GM12878 (cell line): ENCODE measurements at regions not wholly inside any gene's neighbourhood (a gene's known extent, or its start where the extent isn't known, plus 50 kb on each side); places are given as distances from the start of the nearest gene placed in this dataset.

Experiments
- CBFB ChIP-seq: IDR thresholded peaks from 2 replicates; pipeline ENCODE4 v1.6.1; 2016; ENCODE audit warnings: antibody characterized with exemption, low read depth
- CEBPB ChIP-seq, 2 experiments: fragments of 150-350 bp in 1 of 2; IDR thresholded peaks; 2 replicates each; pipeline ENCODE4 v1.6.1; 2012 to 2014; ENCODE audit warnings: low read depth in 2 of 2, low read length in 2 of 2, borderline replicate concordance in 1 of 2, inconsistent platforms in 1 of 2
- CTCF ChIP-seq, 3 experiments: IDR thresholded peaks in 2 of 3; conservative IDR thresholded peaks in 1 of 3; 2 replicates each; pipeline ENCODE4 v1.5.1; 2011; ENCODE audit warnings: low read depth in 3 of 3, low read length in 3 of 3, mild to moderate bottlenecking in 3 of 3, control low read depth in 2 of 3, moderate library complexity in 2 of 3, inconsistent platforms in 1 of 3, mixed read lengths in 1 of 3; ENCODE audit not compliant: control insufficient read depth in 2 of 3, insufficient read depth in 1 of 3; ENCODE audit errors: extremely low read depth in 1 of 3
- EGR1 ChIP-seq, 2 experiments: IDR thresholded peaks; 1 replicate in 1 of 2; 2 replicates in 1 of 2; pipeline ENCODE4 v1.6.1; 2011 to 2012; ENCODE audit warnings: low read depth in 2 of 2, low read length in 2 of 2, borderline replicate concordance in 1 of 2, mild to moderate bottlenecking in 1 of 2, moderate library complexity in 1 of 2
- EZH2 ChIP-seq: IDR thresholded peaks from 2 replicates; pipeline ENCODE4 v1.6.1; 2012; ENCODE audit warnings: low read depth, mild to moderate bottlenecking, control low read depth, inconsistent platforms, low read length, borderline replicate concordance; ENCODE audit not compliant: control insufficient read depth
- MXI1 ChIP-seq: fragments of 150-350 bp; IDR thresholded peaks from 2 replicates; pipeline ENCODE4 v1.6.1; 2011; ENCODE audit warnings: low read depth, mild to moderate bottlenecking, inconsistent platforms, low read length, improper control_type of control experiment
- NRF1 ChIP-seq: conservative IDR thresholded peaks from 2 replicates; pipeline ENCODE4 v1.6.1; 2011; ENCODE audit warnings: mild to moderate bottlenecking, low read depth, low read length, improper control_type of control experiment
- PKNOX1 ChIP-seq: fragments of 450-650 bp; IDR thresholded peaks from 2 replicates; pipeline ENCODE4 v1.6.1; 2016; ENCODE audit warnings: mild to moderate bottlenecking
- POLR2A ChIP-seq: IDR thresholded peaks from 2 replicates; pipeline ENCODE4 v1.6.1; 2011; ENCODE audit warnings: low read depth, mild to moderate bottlenecking, low read length
- RAD21 ChIP-seq: IDR thresholded peaks from 2 replicates; pipeline ENCODE4 v1.6.1; 2011; ENCODE audit warnings: mild to moderate bottlenecking, low read depth, low read length, moderate library complexity; ENCODE audit not compliant: insufficient read depth
- SP1 ChIP-seq: IDR thresholded peaks from one replicate; pipeline ENCODE4 v1.6.1; 2011; ENCODE audit warnings: low read depth, low read length
- SPI1 ChIP-seq: IDR thresholded peaks from 2 replicates; pipeline ENCODE4 v1.6.1; 2011; ENCODE audit warnings: low read depth, mild to moderate bottlenecking, low read length, moderate library complexity, borderline replicate concordance; ENCODE audit not compliant: insufficient read depth
- TCF12 ChIP-seq: IDR thresholded peaks from 2 replicates; pipeline ENCODE4 v1.6.1; 2011; ENCODE audit warnings: low read depth, mild to moderate bottlenecking, low read length
- YY1 ChIP-seq: IDR thresholded peaks from 2 replicates; pipeline ENCODE4 v1.6.1; 2011; ENCODE audit warnings: low read depth, mild to moderate bottlenecking, low read length

GRCh38 chr4:72218953-72219352 lies 187.2 kb downstream of the NPFFR2 start:
- TF ChIP-seq POLR2A (no peak), EZH2 (no peak), CTCF (IDR thresholded peaks at IDR 0.05 in 2 of 3, conservative IDR thresholded peaks at IDR 0.05 in 1 of 3; ENCODE audit: control insufficient read depth in 2 of 3, extremely low read depth in 1 of 3, insufficient read depth in 1 of 3, low read depth in 3 of 3, low read length in 3 of 3) (no peak), EGR1 (IDR thresholded peaks at IDR 0.05; ENCODE audit: borderline replicate concordance in 1 of 2, low read depth in 2 of 2, low read length in 2 of 2) (no peak), TCF12 (no peak), RAD21 (no peak), PKNOX1 (no peak), YY1 (no peak), NRF1 (no peak), CEBPB (IDR thresholded peaks at IDR 0.05; ENCODE audit: borderline replicate concordance in 1 of 2, low read depth in 2 of 2, low read length in 2 of 2) (no peak), SPI1 (no peak), CBFB (no peak), MXI1 (no peak), SP1 (no peak)
